GM12891 (cell line): ENCODE measurements at regions not wholly inside any gene's neighbourhood (a gene's known extent, or its start where the extent isn't known, plus 50 kb on each side); places are given as distances from the start of the nearest gene placed in this dataset.

Experiments used
- POLR2A ChIP-seq: IDR thresholded peaks from 2 replicates; pipeline ENCODE4 v1.6.1; 2011; ENCODE audit warnings: low read depth, low read length, control low read depth
- TAF1 ChIP-seq: IDR thresholded peaks from 2 replicates; pipeline ENCODE4 v1.6.1; 2011; ENCODE audit warnings: low read depth, low read length, control low read depth

DNA sequence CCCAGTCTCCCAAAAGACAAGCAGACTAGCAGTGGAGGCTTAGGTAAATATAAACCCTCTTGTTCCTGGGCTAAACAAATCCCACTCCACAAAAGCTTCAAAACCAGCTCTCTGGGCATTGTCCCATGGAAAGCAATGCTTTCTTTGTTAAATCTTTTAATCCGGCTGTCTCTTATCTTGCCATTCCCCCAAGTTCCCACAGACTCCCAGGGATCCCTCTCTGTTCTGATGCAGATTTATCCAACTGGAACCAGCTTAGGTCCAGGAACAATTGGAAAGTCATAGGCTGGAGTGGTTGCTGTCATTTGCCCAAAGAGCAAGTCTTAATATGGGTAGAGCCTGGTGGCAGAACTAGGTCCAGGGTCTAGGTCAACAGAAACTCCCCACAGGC is 110.1 kb upstream of the ATP1A1 start:
- TF ChIP-seq TAF1 (no peak), POLR2A (no peak)
